Panc1 (cell line): ENCODE measurements at regions not wholly inside any gene's neighbourhood (a gene's known extent, or its start where the extent isn't known, plus 50 kb on each side); places are given as distances from the start of the nearest gene placed in this dataset.

Experiments
- ATAC-seq: fragments of 200-7000 bp; cut with Tn5 transposase; 2 replicates; pipeline ENCODE4 v1.9.1; 2020; ENCODE audit warnings: mild to moderate bottlenecking, moderate library complexity
- BruUV-seq: library from RNA; stranded (reverse); fragments of 400-500 nt; replicated peaks from 2 replicates; lab custom pipeline; 2021; lab: Mats Ljungman, UMichigan
- CTCF ChIA-PET: fragments of 300-600 bp; sonication (Branson Sonifier 250); formaldehyde crosslinking; loops from one replicate; lab custom pipeline; 2022; ENCODE audit warnings: antibody characterized with exemption; lab: Charles Lee
- POLR2A ChIA-PET: fragments of 300-600 bp; sonication (Branson Sonifier 250); formaldehyde crosslinking; loops from one replicate; lab custom pipeline; 2022; ENCODE audit warnings: antibody characterized with exemption; lab: Charles Lee
- DNase-seq: peaks from one replicate; pipeline ENCODE4 v3.0.0-alpha.2; 2010; ENCODE audit warnings: low read depth, low spot score
- H3K27ac ChIP-seq: 2 replicates; pipeline ENCODE4 v1.5.1; 2011; ENCODE audit warnings: mild to moderate bottlenecking, low read length, inconsistent platforms
- H3K27me3 ChIP-seq: fragments of 200-500 bp; sonication (Bioruptor generic); 2 replicates; pipeline ENCODE4 v1.6.0; 2014; ENCODE audit warnings: low read length, inconsistent platforms; ENCODE audit not compliant: control insufficient read depth, insufficient read depth
- H3K36me3 ChIP-seq: fragments of 200-500 bp; sonication (Bioruptor generic); 2 replicates; pipeline ENCODE4 v1.5.1; 2014; ENCODE audit warnings: inconsistent platforms, mild to moderate bottlenecking, low read length, moderate library complexity; ENCODE audit not compliant: control insufficient read depth, insufficient read depth
- H3K4me1 ChIP-seq: 2 replicates; pipeline ENCODE4 v1.5.1; 2011; ENCODE audit warnings: inconsistent platforms, mild to moderate bottlenecking, low read length, moderate library complexity; ENCODE audit not compliant: control insufficient read depth, insufficient read depth
- H3K4me3 ChIP-seq, 2 experiments: 2 replicates each; pipeline ENCODE4 v1.5.1; 2011 to 2012; ENCODE audit warnings: low read depth in 2 of 2, low read length in 2 of 2, mild to moderate bottlenecking in 2 of 2, inconsistent platforms in 1 of 2, moderate library complexity in 1 of 2
- H3K9me3 ChIP-seq: fragments of 200-500 bp; sonication (Bioruptor generic); 2 replicates; pipeline ENCODE4 v1.5.1; 2014; ENCODE audit warnings: low read depth, mild to moderate bottlenecking, inconsistent platforms, low read length, moderate library complexity; ENCODE audit not compliant: control insufficient read depth, insufficient read depth
- POLR2AphosphoS5 ChIP-seq: IDR thresholded peaks from 2 replicates; pipeline ENCODE4 v1.6.1; 2012; ENCODE audit warnings: mild to moderate bottlenecking, low read depth, low read length, moderate library complexity
- SIN3A ChIP-seq: IDR thresholded peaks from 2 replicates; pipeline ENCODE4 v1.6.1; 2012; ENCODE audit warnings: low read depth, mild to moderate bottlenecking, low read length, moderate library complexity, borderline replicate concordance; ENCODE audit not compliant: insufficient read depth
- TCF7L2 ChIP-seq: IDR thresholded peaks from 2 replicates; pipeline ENCODE4 v1.6.1; 2011; ENCODE audit warnings: mild to moderate bottlenecking, low read depth, low read length, inconsistent platforms
- in situ Hi-C: cut with HindIII; loops from 2 replicates; pipeline ENCODE4 v1.10.0; 2016; ENCODE audit warnings: low sequenced_read_pairs, low pct_unique_long_range_greater_than_20kb
- intact Hi-C: fragments of 100-400 bp; cut with micrococcal nuclease; formaldehyde crosslinking; loops from one replicate; pipeline ENCODE4 v1.10.0; 2022; ENCODE audit not compliant: unreplicated experiment
- TF ChIP-seq, protein P1 (sequence below): fragments of 450-650 bp; IDR thresholded peaks from 2 replicates; pipeline ENCODE4 v1.5.1; 2017; ENCODE audit warnings: mild to moderate bottlenecking
- TF ChIP-seq, protein P2 (sequence below), 2 experiments: IDR thresholded peaks; 2 replicates each; pipeline ENCODE4 v1.6.1; 2011 to 2012; ENCODE audit warnings: low read depth in 2 of 2, control low read depth in 1 of 2, low read length in 1 of 2, mild to moderate bottlenecking in 1 of 2, moderate library complexity in 1 of 2; ENCODE audit not compliant: insufficient read depth in 1 of 2

DNA sequence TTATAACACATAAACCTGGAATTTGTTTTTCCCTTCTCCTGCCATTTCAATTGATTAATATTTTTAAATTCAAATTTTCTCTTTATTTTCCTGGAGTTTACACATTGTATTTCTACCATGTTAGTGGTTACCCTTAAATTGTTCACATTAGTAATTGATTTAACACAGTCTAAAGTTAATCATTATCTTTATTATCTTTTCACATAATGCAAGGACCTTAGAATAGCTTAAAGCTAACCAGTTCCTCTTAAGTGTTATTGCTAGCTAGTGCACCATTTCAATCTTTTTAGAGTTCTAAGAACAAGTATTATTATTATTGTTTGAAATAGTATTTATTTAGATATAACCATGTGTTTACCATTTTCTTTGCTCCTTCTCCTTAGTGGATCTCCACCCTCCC is 251.2 kb upstream of the FBXL7 start:
- peaks cover 3% of the 10 kb centered on the region; the same call in 1 of the 2 replicates for H3K9me3 ChIP-seq
- H3K4me3 ChIP-seq, result no peak overlapping the region
- no peaks in the 10 kb centered on the region for H3K4me1 ChIP-seq
- DNase-seq (no peak), ATAC-seq (no peak)
- no peaks in the 10 kb centered on the region for H3K27me3 ChIP-seq
- ChIA-PET CTCF (no interaction called here), POLR2A (no interaction called here)
- BruUV-seq, result no TSS peak
- no peaks in the 10 kb centered on the region for H3K36me3 ChIP-seq
- H3K27ac ChIP-seq, result no peak overlapping the region
- in situ Hi-C loops, result no loop called here
- TF ChIP-seq POLR2AphosphoS5, result no peak
- TF ChIP-seq, protein P1, sequence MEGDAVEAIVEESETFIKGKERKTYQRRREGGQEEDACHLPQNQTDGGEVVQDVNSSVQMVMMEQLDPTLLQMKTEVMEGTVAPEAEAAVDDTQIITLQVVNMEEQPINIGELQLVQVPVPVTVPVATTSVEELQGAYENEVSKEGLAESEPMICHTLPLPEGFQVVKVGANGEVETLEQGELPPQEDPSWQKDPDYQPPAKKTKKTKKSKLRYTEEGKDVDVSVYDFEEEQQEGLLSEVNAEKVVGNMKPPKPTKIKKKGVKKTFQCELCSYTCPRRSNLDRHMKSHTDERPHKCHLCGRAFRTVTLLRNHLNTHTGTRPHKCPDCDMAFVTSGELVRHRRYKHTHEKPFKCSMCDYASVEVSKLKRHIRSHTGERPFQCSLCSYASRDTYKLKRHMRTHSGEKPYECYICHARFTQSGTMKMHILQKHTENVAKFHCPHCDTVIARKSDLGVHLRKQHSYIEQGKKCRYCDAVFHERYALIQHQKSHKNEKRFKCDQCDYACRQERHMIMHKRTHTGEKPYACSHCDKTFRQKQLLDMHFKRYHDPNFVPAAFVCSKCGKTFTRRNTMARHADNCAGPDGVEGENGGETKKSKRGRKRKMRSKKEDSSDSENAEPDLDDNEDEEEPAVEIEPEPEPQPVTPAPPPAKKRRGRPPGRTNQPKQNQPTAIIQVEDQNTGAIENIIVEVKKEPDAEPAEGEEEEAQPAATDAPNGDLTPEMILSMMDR, result no peak
- intact Hi-C loops, result no loop called here

DNA sequence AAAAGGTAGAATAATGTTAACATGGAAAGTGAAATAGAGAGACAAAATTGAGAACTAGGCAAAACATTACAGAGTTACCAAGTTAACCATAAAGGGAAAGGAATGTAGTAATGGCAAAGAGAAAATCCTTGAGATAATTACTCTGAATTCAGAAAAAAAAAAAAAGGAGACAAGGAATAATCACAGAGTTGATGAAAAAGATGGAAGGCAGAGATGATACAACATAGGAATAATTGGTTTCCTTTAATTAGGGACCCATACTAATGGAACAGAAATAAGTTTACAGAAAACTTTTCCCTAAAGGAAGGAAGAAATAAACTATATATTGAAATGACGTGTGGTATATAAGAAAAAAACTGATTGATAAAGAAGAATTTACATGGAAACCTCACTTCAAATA is 254.1 kb upstream of the FBXL7 start:
- H3K4me3 ChIP-seq, result no peak overlapping the region
- ATAC-seq (no peak), DNase-seq (no peak)
- H3K27me3 ChIP-seq, result no peaks in the 10 kb centered on the region
- ChIA-PET POLR2A (no interaction called here), CTCF (no interaction called here)
- no peaks in the 10 kb centered on the region for H3K4me1 ChIP-seq
- intact Hi-C loops (no loop called here), in situ Hi-C loops (no loop called here)
- no TSS peak for BruUV-seq
- TF ChIP-seq TCF7L2 (no peak), SIN3A (no peak), POLR2AphosphoS5 (no peak)
- TF ChIP-seq, protein P1, result no peak
- TF ChIP-seq, protein P2, sequence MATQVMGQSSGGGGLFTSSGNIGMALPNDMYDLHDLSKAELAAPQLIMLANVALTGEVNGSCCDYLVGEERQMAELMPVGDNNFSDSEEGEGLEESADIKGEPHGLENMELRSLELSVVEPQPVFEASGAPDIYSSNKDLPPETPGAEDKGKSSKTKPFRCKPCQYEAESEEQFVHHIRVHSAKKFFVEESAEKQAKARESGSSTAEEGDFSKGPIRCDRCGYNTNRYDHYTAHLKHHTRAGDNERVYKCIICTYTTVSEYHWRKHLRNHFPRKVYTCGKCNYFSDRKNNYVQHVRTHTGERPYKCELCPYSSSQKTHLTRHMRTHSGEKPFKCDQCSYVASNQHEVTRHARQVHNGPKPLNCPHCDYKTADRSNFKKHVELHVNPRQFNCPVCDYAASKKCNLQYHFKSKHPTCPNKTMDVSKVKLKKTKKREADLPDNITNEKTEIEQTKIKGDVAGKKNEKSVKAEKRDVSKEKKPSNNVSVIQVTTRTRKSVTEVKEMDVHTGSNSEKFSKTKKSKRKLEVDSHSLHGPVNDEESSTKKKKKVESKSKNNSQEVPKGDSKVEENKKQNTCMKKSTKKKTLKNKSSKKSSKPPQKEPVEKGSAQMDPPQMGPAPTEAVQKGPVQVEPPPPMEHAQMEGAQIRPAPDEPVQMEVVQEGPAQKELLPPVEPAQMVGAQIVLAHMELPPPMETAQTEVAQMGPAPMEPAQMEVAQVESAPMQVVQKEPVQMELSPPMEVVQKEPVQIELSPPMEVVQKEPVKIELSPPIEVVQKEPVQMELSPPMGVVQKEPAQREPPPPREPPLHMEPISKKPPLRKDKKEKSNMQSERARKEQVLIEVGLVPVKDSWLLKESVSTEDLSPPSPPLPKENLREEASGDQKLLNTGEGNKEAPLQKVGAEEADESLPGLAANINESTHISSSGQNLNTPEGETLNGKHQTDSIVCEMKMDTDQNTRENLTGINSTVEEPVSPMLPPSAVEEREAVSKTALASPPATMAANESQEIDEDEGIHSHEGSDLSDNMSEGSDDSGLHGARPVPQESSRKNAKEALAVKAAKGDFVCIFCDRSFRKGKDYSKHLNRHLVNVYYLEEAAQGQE (IDR thresholded peaks at IDR 0.05; ENCODE audit: insufficient read depth in 1 of 2, low read depth in 2 of 2, low read length in 1 of 2), result no peak
- no peaks in the 10 kb centered on the region for H3K36me3 ChIP-seq
- no peak overlapping the region for H3K27ac ChIP-seq
- H3K9me3 ChIP-seq, result peaks cover 3% of the 10 kb centered on the region; the same call in 1 of the 2 replicates
